ENCODE measurements at regions not wholly inside any gene's neighbourhood (a gene's known extent, or its start where the extent isn't known, plus 50 kb on each side); places are given as distances from the start of the nearest gene placed in this dataset.

DNA sequence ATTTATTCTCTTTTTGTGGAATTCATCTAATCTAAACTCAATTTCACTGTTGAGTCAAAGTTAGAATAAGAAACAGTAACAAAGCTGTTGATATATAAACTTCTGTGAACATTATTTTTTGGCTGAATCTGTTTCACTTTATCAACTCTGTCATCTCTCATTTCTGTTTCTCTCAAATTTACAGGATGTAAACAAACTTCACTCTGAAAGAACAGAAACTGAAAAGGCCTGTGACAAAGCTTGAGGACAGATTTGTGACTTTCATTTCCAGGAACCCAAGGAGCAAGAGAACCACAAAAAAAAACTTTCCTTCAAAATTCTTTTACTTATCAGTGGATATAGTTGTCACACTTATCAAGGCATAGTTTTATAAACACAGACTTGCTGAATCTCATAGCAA lies 447.9 kb upstream of the OPRM1 start:
- dilution Hi-C loops (cut with MboI; ENCODE audit: extremely low pct_ligation_motif_present, low sequenced_read_pairs), result no loop called here
- Histone ChIP-seq H3K9me3 (ENCODE audit: control insufficient read depth, low read depth, low read length) (no peaks in the 10 kb centered on the region), H3K9ac (ENCODE audit: control insufficient read depth, extremely low read depth, insufficient read depth, low read length) (no peak overlapping the region), H3K4me3 (ENCODE audit: control insufficient read depth in 2 of 3, extremely low read depth in 1 of 3, insufficient read depth in 2 of 3, low read depth in 1 of 3, low read length in 3 of 3) (no peak overlapping the region), H3K4me2 (ENCODE audit: control insufficient read depth, extremely low read depth, insufficient read depth, low read depth, low read length) (no peak overlapping the region), H3K36me3 (ENCODE audit: control insufficient read depth in 2 of 2, extremely low read depth in 1 of 2, insufficient read depth in 2 of 2, low read length in 2 of 2) (no peaks in the 10 kb centered on the region), H3K9me1 (ENCODE audit: control insufficient read depth, extremely low read depth, insufficient read depth, low read length) (no peaks in the 10 kb centered on the region), H3K27me3 (ENCODE audit: control insufficient read depth, extremely low read depth, insufficient read depth, low read length) (no peaks in the 10 kb centered on the region), H3K4me1 (ENCODE audit: control insufficient read depth, extremely low read depth, insufficient read depth, low read length) (no peaks in the 10 kb centered on the region), H3K79me2 (ENCODE audit: control insufficient read depth, insufficient read depth, low read length) (no peaks in the 10 kb centered on the region), H2AFZ (ENCODE audit: control insufficient read depth, low read length) (no peak overlapping the region), H3K27ac (ENCODE audit: control insufficient read depth, insufficient read depth, low read length) (no peak overlapping the region), H4K20me1 (ENCODE audit: control insufficient read depth, extremely low read depth, insufficient read depth, low read length) (no peaks in the 10 kb centered on the region)
- FAIRE-seq, result no peak
- DNase-seq (ENCODE audit: low read depth, low spot score), result no peak
- TF ChIP-seq, protein P1, sequence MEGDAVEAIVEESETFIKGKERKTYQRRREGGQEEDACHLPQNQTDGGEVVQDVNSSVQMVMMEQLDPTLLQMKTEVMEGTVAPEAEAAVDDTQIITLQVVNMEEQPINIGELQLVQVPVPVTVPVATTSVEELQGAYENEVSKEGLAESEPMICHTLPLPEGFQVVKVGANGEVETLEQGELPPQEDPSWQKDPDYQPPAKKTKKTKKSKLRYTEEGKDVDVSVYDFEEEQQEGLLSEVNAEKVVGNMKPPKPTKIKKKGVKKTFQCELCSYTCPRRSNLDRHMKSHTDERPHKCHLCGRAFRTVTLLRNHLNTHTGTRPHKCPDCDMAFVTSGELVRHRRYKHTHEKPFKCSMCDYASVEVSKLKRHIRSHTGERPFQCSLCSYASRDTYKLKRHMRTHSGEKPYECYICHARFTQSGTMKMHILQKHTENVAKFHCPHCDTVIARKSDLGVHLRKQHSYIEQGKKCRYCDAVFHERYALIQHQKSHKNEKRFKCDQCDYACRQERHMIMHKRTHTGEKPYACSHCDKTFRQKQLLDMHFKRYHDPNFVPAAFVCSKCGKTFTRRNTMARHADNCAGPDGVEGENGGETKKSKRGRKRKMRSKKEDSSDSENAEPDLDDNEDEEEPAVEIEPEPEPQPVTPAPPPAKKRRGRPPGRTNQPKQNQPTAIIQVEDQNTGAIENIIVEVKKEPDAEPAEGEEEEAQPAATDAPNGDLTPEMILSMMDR (optimal IDR thresholded peaks at IDR 0.05 in 1 of 3, IDR thresholded peaks at IDR 0.05 in 1 of 3, conservative IDR thresholded peaks at IDR 0.05 in 1 of 3; ENCODE audit: extremely low read depth in 1 of 3, insufficient read depth in 2 of 3, low read length in 3 of 3), result no peak
- no peak for TF ChIP-seq EZH2 (IDR thresholded peaks at IDR 0.05; ENCODE audit: low read length)

DNA sequence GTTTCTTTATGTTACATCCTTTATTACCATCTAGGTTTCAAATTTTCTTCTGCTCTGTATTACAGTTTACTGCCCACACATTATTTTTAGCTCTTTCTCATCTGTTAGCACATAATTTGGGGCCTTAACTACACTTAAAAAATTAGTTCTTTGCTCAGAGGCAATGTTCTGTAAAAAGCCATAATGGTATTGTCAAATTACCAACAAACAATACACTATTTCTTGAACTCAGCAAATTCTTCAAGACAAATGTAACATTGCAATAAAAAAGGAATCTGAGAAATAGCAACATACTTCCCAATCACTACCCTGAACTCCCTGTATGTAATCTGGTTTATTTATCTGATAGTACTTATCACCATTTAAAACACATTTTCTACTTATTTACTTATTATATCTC lies 448.6 kb upstream of the OPRM1 start:
- H4K20me1 ChIP-seq (ENCODE audit: control insufficient read depth, extremely low read depth, insufficient read depth, low read length), result no peaks in the 10 kb centered on the region
- no peaks in the 10 kb centered on the region for H3K27me3 ChIP-seq (ENCODE audit: control insufficient read depth, extremely low read depth, insufficient read depth, low read length)
- no peak overlapping the region for H3K4me3 ChIP-seq (ENCODE audit: control insufficient read depth in 2 of 3, extremely low read depth in 1 of 3, insufficient read depth in 2 of 3, low read depth in 1 of 3, low read length in 3 of 3)
- FAIRE-seq (no peak), DNase-seq (ENCODE audit: low read depth, low spot score) (no peak)
- no peak overlapping the region for H3K27ac ChIP-seq (ENCODE audit: control insufficient read depth, insufficient read depth, low read length)
- no peak for TF ChIP-seq EZH2 (IDR thresholded peaks at IDR 0.05; ENCODE audit: low read length)
- TF ChIP-seq, protein P1 (optimal IDR thresholded peaks at IDR 0.05 in 1 of 3, IDR thresholded peaks at IDR 0.05 in 1 of 3, conservative IDR thresholded peaks at IDR 0.05 in 1 of 3; ENCODE audit: extremely low read depth in 1 of 3, insufficient read depth in 2 of 3, low read length in 3 of 3), result no peak
- no peaks in the 10 kb centered on the region for H3K4me1 ChIP-seq (ENCODE audit: control insufficient read depth, extremely low read depth, insufficient read depth, low read length)
- no peaks in the 10 kb centered on the region for H3K36me3 ChIP-seq (ENCODE audit: control insufficient read depth in 2 of 2, extremely low read depth in 1 of 2, insufficient read depth in 2 of 2, low read length in 2 of 2)
- dilution Hi-C loops (cut with MboI; ENCODE audit: extremely low pct_ligation_motif_present, low sequenced_read_pairs), result no loop called here
- H3K9ac ChIP-seq (ENCODE audit: control insufficient read depth, extremely low read depth, insufficient read depth, low read length), result no peak overlapping the region
- no peak overlapping the region for H2AFZ ChIP-seq (ENCODE audit: control insufficient read depth, low read length)
- H3K9me1 ChIP-seq (ENCODE audit: control insufficient read depth, extremely low read depth, insufficient read depth, low read length), result no peaks in the 10 kb centered on the region
- no peaks in the 10 kb centered on the region for H3K9me3 ChIP-seq (ENCODE audit: control insufficient read depth, low read depth, low read length)
- no peak overlapping the region for H3K4me2 ChIP-seq (ENCODE audit: control insufficient read depth, extremely low read depth, insufficient read depth, low read depth, low read length)
- no peaks in the 10 kb centered on the region for H3K79me2 ChIP-seq (ENCODE audit: control insufficient read depth, insufficient read depth, low read length)

All from keratinocyte (primary cell).